ENCODE measurements at regions not wholly inside any gene's neighbourhood (a gene's known extent, or its start where the extent isn't known, plus 50 kb on each side); places are given as distances from the start of the nearest gene placed in this dataset.
"Not testable (repeated sequence)": the region's sequence is repeated elsewhere in the genome, so short reads cannot be mapped to it uniquely, and the experiment has no call there.

DNA sequence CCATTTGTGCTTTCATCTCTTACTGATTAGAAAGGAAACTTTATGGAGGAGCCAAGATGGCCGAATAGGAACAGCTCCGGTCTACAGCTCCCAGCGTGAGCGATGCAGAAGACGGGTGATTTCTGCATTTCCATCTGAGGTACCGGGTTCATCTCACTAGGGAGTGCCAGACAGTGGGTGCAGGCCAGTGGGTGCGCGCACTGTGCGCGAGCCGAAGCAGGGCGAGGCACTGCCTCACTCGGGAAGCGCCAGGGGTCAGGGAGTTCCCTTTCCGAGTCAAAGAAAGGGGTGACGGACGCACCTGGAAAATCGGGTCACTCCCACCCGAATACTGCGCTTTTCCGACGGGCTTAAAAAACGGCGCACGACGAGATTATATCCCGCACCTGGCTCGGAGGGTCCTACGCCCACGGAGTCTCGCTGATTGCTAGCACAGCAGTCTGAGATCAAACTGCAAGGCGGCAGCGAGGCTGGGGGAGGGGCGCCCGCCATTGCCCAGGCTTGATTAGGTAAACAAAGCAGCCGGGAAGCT is 63.5 kb upstream of the SH3GL3 start:
- TF ChIP-seq CTCF (IDR thresholded peaks at IDR 0.05; ENCODE audit: poor library complexity); EZH2 (IDR thresholded peaks at IDR 0.05; ENCODE audit: borderline replicate concordance): not testable (repeated sequence)
